Left lung (tissue), 4 donors: ENCODE measurements at regions not wholly inside any gene's neighbourhood (a gene's known extent, or its start where the extent isn't known, plus 50 kb on each side); places are given as distances from the start of the nearest gene placed in this dataset.

Experiments used
- ATAC-seq: fragments of 200-7000 bp; cut with Tn5 transposase; one replicate; pipeline ENCODE4 v1.9.1; 2020; ENCODE audit warnings: moderate library complexity
- DNase-seq, 4 donors: peaks; one replicate each; pipeline ENCODE4 v3.0.0-alpha.2; 2013 to 2020
- H3K27ac ChIP-seq, 2 donors: fragments of 200-600 bp; sonication (generic) in 1 of 2; one replicate each; pipeline versions ENCODE4 v1.5.0 to v1.8.0; 2020 to 2021
- H3K27me3 ChIP-seq, 2 donors: fragments of 200-600 bp; sonication (generic) in 1 of 2; one replicate each; pipeline versions ENCODE4 v1.5.0 to v1.8.0; 2020 to 2021
- H3K36me3 ChIP-seq, 2 donors: fragments of 200-600 bp; sonication (generic) in 1 of 2; one replicate each; pipeline versions ENCODE4 v1.5.0 to v1.8.0; 2020 to 2021
- H3K4me1 ChIP-seq, 2 donors: fragments of 200-600 bp; one replicate each; pipeline ENCODE4 v1.8.0; 2021
- H3K4me3 ChIP-seq, 2 donors: fragments of 200-600 bp; sonication (generic) in 1 of 2; one replicate each; pipeline versions ENCODE4 v1.5.0 to v1.8.0; 2020 to 2021; ENCODE audit warnings: mild to moderate bottlenecking in 1 of 2
- H3K9me3 ChIP-seq, 2 donors: fragments of 200-600 bp; sonication (generic) in 1 of 2; one replicate each; pipeline versions ENCODE4 v1.5.0 to v1.8.0; 2020 to 2021
- CTCF ChIP-seq, 2 donors: fragments of 200-600 bp; sonication (generic) in 1 of 2; IDR thresholded peaks; one replicate each; pipeline versions ENCODE4 v1.5.0 to v1.8.0; 2021; ENCODE audit warnings: antibody characterized with exemption in 2 of 2
- intact Hi-C, 2 donors: fragments of 100-400 bp; cut with DNase I; formaldehyde crosslinking; loops; one replicate each; pipeline versions ENCODE4 v1.11.2 to v1.14.2; 2022
- donor health status: DM: no; HTN: yes; CAD: no.
- donor health status: DM: no; HTN: no; CAD: no.

- TF ChIP-seq CTCF (IDR thresholded peaks at IDR 0.05) = no peak
- Histone ChIP-seq H3K4me3 (no peak overlapping the region), H3K27ac (no peak overlapping the region), H3K9me3 (no peaks in the 10 kb centered on the region), H3K4me1 (no peaks in the 10 kb centered on the region), H3K27me3 (no peaks in the 10 kb centered on the region), H3K36me3 (no peaks in the 10 kb centered on the region)
- intact Hi-C loops = no loop called here
- DNase-seq (no peak), ATAC-seq (no peak)
Observed at GRCh38 chr6:90758741-90759140, 171.9 kb upstream of the MAP3K7 start.

GRCh38 chr6:90753820-90754643 lies 167.2 kb upstream of the MAP3K7 start:
- Histone ChIP-seq H3K9me3 (no peaks in the 10 kb centered on the region), H3K4me3 (no peak overlapping the region), H3K4me1 (no peaks in the 10 kb centered on the region), H3K36me3 (no peaks in the 10 kb centered on the region), H3K27me3 (no peaks in the 10 kb centered on the region), H3K27ac (no peak overlapping the region)
- intact Hi-C loops = no loop called here
- no peak for TF ChIP-seq CTCF (IDR thresholded peaks at IDR 0.05)
- ATAC-seq (peak; percentile 19), DNase-seq (no peak)

- H3K36me3 ChIP-seq = no peaks in the 10 kb centered on the region
- H3K27ac ChIP-seq = no peak overlapping the region
- DNase-seq (no peak), ATAC-seq (no peak)
- no peaks in the 10 kb centered on the region for H3K27me3 ChIP-seq
- H3K4me1 ChIP-seq = no peaks in the 10 kb centered on the region
- peaks cover 0 to 9% of the 10 kb centered on the region in 2 donors for H3K9me3 ChIP-seq
- no peak overlapping the region for H3K4me3 ChIP-seq
- intact Hi-C loops = no loop called here
- no peak for TF ChIP-seq CTCF (IDR thresholded peaks at IDR 0.05)
Observed at GRCh38 chr6:90739802-90740201, 152.9 kb upstream of the MAP3K7 start.

GRCh38 chr6:90739339-90739738 lies 152.5 kb upstream of the MAP3K7 start:
- H3K27me3 ChIP-seq = no peaks in the 10 kb centered on the region
- intact Hi-C loops = no loop called here
- H3K4me1 ChIP-seq = no peaks in the 10 kb centered on the region
- no peak for TF ChIP-seq CTCF (IDR thresholded peaks at IDR 0.05)
- no peak overlapping the region for H3K4me3 ChIP-seq
- H3K9me3 ChIP-seq = peaks cover 0 to 9% of the 10 kb centered on the region in 2 donors
- peak in 1 of 4 donors; percentile 49 for DNase-seq
- no peak for ATAC-seq
- no peak overlapping the region for H3K27ac ChIP-seq
- H3K36me3 ChIP-seq = no peaks in the 10 kb centered on the region

- ATAC-seq = no peak
- H3K4me3 ChIP-seq = no peak overlapping the region
- H3K4me1 ChIP-seq = no peaks in the 10 kb centered on the region
- H3K36me3 ChIP-seq = no peaks in the 10 kb centered on the region
- no peak for TF ChIP-seq CTCF (IDR thresholded peaks at IDR 0.05)
- no peak overlapping the region for H3K27ac ChIP-seq
- H3K9me3 ChIP-seq = peaks cover 0 to 6% of the 10 kb centered on the region in 2 donors
- DNase-seq = no peak
- H3K27me3 ChIP-seq = no peaks in the 10 kb centered on the region
- intact Hi-C loops = no loop called here
Observed at GRCh38 chr6:90730151-90730673, 143.3 kb upstream of the MAP3K7 start.
